Ovary (tissue), 7 donors: ENCODE measurements at regions not wholly inside any gene's neighbourhood (a gene's known extent, or its start where the extent isn't known, plus 50 kb on each side); places are given as distances from the start of the nearest gene placed in this dataset.

Source experiments
- DNase-seq, 5 donors: peaks; one replicate each; pipeline ENCODE4 v3.0.0-alpha.2; 2019 to 2020
- H3K27ac ChIP-seq, 2 donors: fragments of 200-600 bp; one replicate each; pipeline versions ENCODE4 v1.5.1 to v1.8.0; 2019 to 2022
- H3K27me3 ChIP-seq: fragments of 200-600 bp; one replicate; pipeline ENCODE4 v1.8.0; 2022
- H3K36me3 ChIP-seq: fragments of 200-600 bp; sonication (generic); one replicate; pipeline ENCODE4 v1.5.1; 2019
- H3K4me1 ChIP-seq: one replicate; pipeline ENCODE4 v1.8.1; 2013; ENCODE audit warnings: mild to moderate bottlenecking, moderate library complexity; ENCODE audit not compliant: insufficient read depth
- H3K4me3 ChIP-seq: fragments of 200-600 bp; sonication (generic); one replicate; pipeline ENCODE4 v1.5.1; 2017
- H3K9me3 ChIP-seq, 2 donors: fragments of 200-600 bp in 1 of 2; sonication (generic) in 1 of 2; one replicate each; pipeline versions ENCODE4 v1.5.1 to v1.8.1; 2013 to 2019; ENCODE audit warnings: mild to moderate bottlenecking in 1 of 2, moderate library complexity in 1 of 2
- CTCF ChIP-seq, 3 donors: fragments of 450-650 bp in 2 of 3; fragments of 200-600 bp in 1 of 3; IDR thresholded peaks; one replicate each; pipeline versions ENCODE4 v1.5.1 to v1.8.0; 2016 to 2022; ENCODE audit warnings: antibody characterized with exemption in 3 of 3, mild to moderate bottlenecking in 1 of 3
- EP300 ChIP-seq: sonication (generic); formaldehyde crosslinking; IDR thresholded peaks from one replicate; pipeline ENCODE4 v1.6.1; 2017; ENCODE audit warnings: antibody characterized with exemption
- POLR2A ChIP-seq: fragments of 450-650 bp; IDR thresholded peaks from one replicate; pipeline ENCODE4 v1.6.1; 2017; ENCODE audit warnings: antibody characterized with exemption, mild to moderate bottlenecking, moderate library complexity
- WGBS, 3 donors: extraction: QIAGEN DNeasy Blood & Tissue Kit in 1 of 3; methylation state at CpG; one replicate each; pipeline versions ENCODE4 v1.1.5 to v1.1.7; 2013 to 2017; 5-methylcytosine and 5-hydroxymethylcytosine counted together
- intact Hi-C, 4 donors: fragments of 100-400 bp; cut with DNase I; formaldehyde crosslinking; loops; one replicate each; pipeline versions ENCODE4 v1.11.0 to v1.15.1; 2022 to 2023
- donor health status: DM: no; HTN: no; CAD: no; lungs with moderate emphysema.
- donor health status: DM: no; HTN: no; CAD: no.
- donor health status: Bipolar disorder and iron deficiency.
- donor health status: DM: no; HTN: no; CAD: no.
- donor health status: DM: yes; HTN: yes; CAD: no.

- Histone ChIP-seq H3K27me3 (no peaks in the 10 kb centered on the region), H3K4me3 (no peak overlapping the region), H3K9me3 (no peaks in the 10 kb centered on the region), H3K27ac (no peak overlapping the region), H3K4me1 (no peaks in the 10 kb centered on the region), H3K36me3 (no peaks in the 10 kb centered on the region)
- TF ChIP-seq POLR2A, result no peak
- no peak for DNase-seq
- intact Hi-C loops, result no loop called here
Measured at GRCh38 chr3:23067116-23067515, 136.0 kb upstream of the UBE2E2 start.

- Histone ChIP-seq H3K4me3 (no peak overlapping the region), H3K27me3 (no peaks in the 10 kb centered on the region), H3K36me3 (no peaks in the 10 kb centered on the region), H3K9me3 (no peaks in the 10 kb centered on the region), H3K4me1 (no peaks in the 10 kb centered on the region), H3K27ac (no peak overlapping the region)
- intact Hi-C loops, result no loop called here
- WGBS, 3 donors, result 89 to 94% (median 93%) methylated on average over 4 of the region's 4 CpGs
- no peak for DNase-seq
- TF ChIP-seq POLR2A (no peak), CTCF (IDR thresholded peaks at IDR 0.05) (no peak), EP300 (no peak)
Measured at GRCh38 chr3:23068016-23068728, 135.0 kb upstream of the UBE2E2 start.

- no peak for DNase-seq
- Histone ChIP-seq H3K9me3 (no peaks in the 10 kb centered on the region), H3K27me3 (no peaks in the 10 kb centered on the region), H3K4me3 (no peak overlapping the region), H3K36me3 (no peaks in the 10 kb centered on the region), H3K27ac (no peak overlapping the region), H3K4me1 (no peaks in the 10 kb centered on the region)
- intact Hi-C loops, result loop anchor here in 1 of 4 donors (1.0 kb wide), 1 partner anchor 45 kb away; no protein-coding TSS in a partner anchor
- 55 to 69% (median 64%) methylated on average over 2 of the region's 2 CpGs for WGBS, 3 donors
- TF ChIP-seq CTCF (IDR thresholded peaks at IDR 0.05) (no peak), POLR2A (no peak), EP300 (no peak)
Measured at GRCh38 chr3:23071296-23071695, 131.8 kb upstream of the UBE2E2 start.

- Histone ChIP-seq H3K27me3 (no peaks in the 10 kb centered on the region), H3K36me3 (no peaks in the 10 kb centered on the region), H3K4me1 (no peaks in the 10 kb centered on the region), H3K27ac (no peak overlapping the region), H3K9me3 (no peaks in the 10 kb centered on the region), H3K4me3 (no peak overlapping the region)
- WGBS, 3 donors, result 88 to 96% (median 92%) methylated on average over 1 of the region's 1 CpG
- intact Hi-C loops, result loop anchor here in 1 of 4 donors (1.0 kb wide), 1 partner anchor 45 kb away; no protein-coding TSS in a partner anchor
- no peak for DNase-seq
- TF ChIP-seq CTCF (IDR thresholded peaks at IDR 0.05), result no peak
- TF ChIP-seq EP300, result no peak
Measured at GRCh38 chr3:23071758-23072157, 131.4 kb upstream of the UBE2E2 start.

- Histone ChIP-seq H3K27ac (no peak overlapping the region), H3K9me3 (no peaks in the 10 kb centered on the region), H3K4me3 (no peak overlapping the region), H3K4me1 (no peaks in the 10 kb centered on the region), H3K36me3 (no peaks in the 10 kb centered on the region), H3K27me3 (no peaks in the 10 kb centered on the region)
- no peak for DNase-seq
- TF ChIP-seq POLR2A, result no peak
- intact Hi-C loops, result no loop called here
- 88 to 93% (median 90%) methylated on average over 1 of the region's 1 CpG for WGBS, 3 donors
Measured at GRCh38 chr3:23072693-23073092, 130.4 kb upstream of the UBE2E2 start.
